ENCODE measurements at regions not wholly inside any gene's neighbourhood (a gene's known extent, or its start where the extent isn't known, plus 50 kb on each side); places are given as distances from the start of the nearest gene placed in this dataset.
A peak's percentile ranks its signal among the peaks of the same experiment; 100 is the strongest.
"Not testable (repeated sequence)": the region's sequence is repeated elsewhere in the genome, so short reads cannot be mapped to it uniquely, and the experiment has no call there.

GRCh38 chr5:12557012-12557411 lies 652.8 kb upstream of the CTNND2 start:
- Histone ChIP-seq H3K4me2 (no peak overlapping the region), H3K4me3 (no peak overlapping the region), H3K9me3 (ENCODE audit: low read depth) (peaks cover 1% of the 10 kb centered on the region), H3K9ac (no peak overlapping the region), H3F3A (ENCODE audit: low read depth) (no peaks in the 10 kb centered on the region), H2AFZ (replicated peaks) (no peak overlapping the region), H4K20me1 (ENCODE audit: low read depth) (no peaks in the 10 kb centered on the region), H3K27ac (no peak overlapping the region), H3K79me2 (ENCODE audit: low read depth) (no peaks in the 10 kb centered on the region), H3K4me1 (no peaks in the 10 kb centered on the region), H3K27me3 (no peaks in the 10 kb centered on the region), H3K36me3 (no peaks in the 10 kb centered on the region)
- no peak for TF ChIP-seq EZH2phosphoT487 (IDR thresholded peaks at IDR 0.05)
- TF ChIP-seq EZH2 (IDR thresholded peaks at IDR 0.05), result no peak
- no peak for TF ChIP-seq CTCF (IDR thresholded peaks at IDR 0.05)
- H3K27ac Mint-ChIP-seq, result no peak overlapping the region
- no peaks in the 10 kb centered on the region for H3K27me3 Mint-ChIP-seq (ENCODE audit: insufficient read depth, low read depth)
- H3K9me3 Mint-ChIP-seq, result no peaks in the 10 kb centered on the region
- no peaks in the 10 kb centered on the region for H3K36me3 Mint-ChIP-seq
- no peak for DNase-seq (ENCODE audit: low spot score)
- no peak overlapping the region for H3K4me3 Mint-ChIP-seq
- no peaks in the 10 kb centered on the region for H3K4me1 Mint-ChIP-seq

GRCh38 chr5:12526113-12526512 lies 621.9 kb upstream of the CTNND2 start:
- H3K4me1 Mint-ChIP-seq, result no peaks in the 10 kb centered on the region
- TF ChIP-seq EZH2 (IDR thresholded peaks at IDR 0.05), result no peak
- TF ChIP-seq EZH2phosphoT487 (IDR thresholded peaks at IDR 0.05), result no peak
- no peak for TF ChIP-seq CTCF (IDR thresholded peaks at IDR 0.05)
- Histone ChIP-seq H3K4me2 (no peak overlapping the region), H3K4me1 (no peaks in the 10 kb centered on the region), H3K9me3 (ENCODE audit: low read depth) (no peaks in the 10 kb centered on the region), H3K4me3 (no peak overlapping the region), H3K36me3 (no peaks in the 10 kb centered on the region), H3K9ac (no peak overlapping the region), H3F3A (ENCODE audit: low read depth) (no peaks in the 10 kb centered on the region), H4K20me1 (ENCODE audit: low read depth) (no peaks in the 10 kb centered on the region), H2AFZ (replicated peaks) (no peak overlapping the region), H3K27ac (no peak overlapping the region), H3K79me2 (ENCODE audit: low read depth) (no peaks in the 10 kb centered on the region), H3K27me3 (no peaks in the 10 kb centered on the region)
- H3K9me3 Mint-ChIP-seq, result no peaks in the 10 kb centered on the region
- H3K36me3 Mint-ChIP-seq, result no peaks in the 10 kb centered on the region
- H3K27ac Mint-ChIP-seq, result no peak overlapping the region
- H3K4me3 Mint-ChIP-seq, result no peak overlapping the region
- no peaks in the 10 kb centered on the region for H3K27me3 Mint-ChIP-seq (ENCODE audit: insufficient read depth, low read depth)
- no peak for DNase-seq (ENCODE audit: low spot score)

GRCh38 chr5:12522116-12522515 lies 617.9 kb upstream of the CTNND2 start:
- Mint-ChIP-seq H3K4me3 (no peak overlapping the region), H3K27ac (no peak overlapping the region), H3K36me3 (no peaks in the 10 kb centered on the region), H3K9me3 (no peaks in the 10 kb centered on the region), H3K27me3 (ENCODE audit: insufficient read depth, low read depth) (no peaks in the 10 kb centered on the region), H3K4me1 (no peaks in the 10 kb centered on the region)
- no peak overlapping the region for H3K9ac ChIP-seq
- H4K20me1 ChIP-seq (ENCODE audit: low read depth), result no peaks in the 10 kb centered on the region
- no peaks in the 10 kb centered on the region for H3K27me3 ChIP-seq
- H3K4me1 ChIP-seq, result no peaks in the 10 kb centered on the region
- TF ChIP-seq CTCF (IDR thresholded peaks at IDR 0.05) (no peak), EZH2 (IDR thresholded peaks at IDR 0.05) (no peak), EZH2phosphoT487 (IDR thresholded peaks at IDR 0.05) (no peak)
- no peak for DNase-seq (ENCODE audit: low spot score)
- H3K79me2 ChIP-seq (ENCODE audit: low read depth), result no peaks in the 10 kb centered on the region
- no peaks in the 10 kb centered on the region for H3K36me3 ChIP-seq
- no peak overlapping the region for H3K4me3 ChIP-seq
- no peaks in the 10 kb centered on the region for H3K9me3 ChIP-seq (ENCODE audit: low read depth)
- no peak overlapping the region for H3K4me2 ChIP-seq
- H3F3A ChIP-seq (ENCODE audit: low read depth), result no peaks in the 10 kb centered on the region
- H3K27ac ChIP-seq, result no peak overlapping the region
- no peak overlapping the region for H2AFZ ChIP-seq (replicated peaks)

- not testable (repeated sequence) for H3K27ac Mint-ChIP-seq; H4K20me1 ChIP-seq (ENCODE audit: low read depth); H3K79me2 ChIP-seq (ENCODE audit: low read depth); H3K36me3 ChIP-seq; H3K4me3 Mint-ChIP-seq; H3K9me3 Mint-ChIP-seq; H3K36me3 Mint-ChIP-seq; H3K27ac ChIP-seq; H3F3A ChIP-seq (ENCODE audit: low read depth); H2AFZ ChIP-seq (replicated peaks); H3K27me3 ChIP-seq; H3K4me1 Mint-ChIP-seq; H3K27me3 Mint-ChIP-seq (ENCODE audit: insufficient read depth, low read depth); H3K4me3 ChIP-seq; H3K9me3 ChIP-seq (ENCODE audit: low read depth); H3K9ac ChIP-seq; H3K4me2 ChIP-seq
- peaks cover 13% of the 10 kb centered on the region for H3K4me1 ChIP-seq
- peak; percentile 1 for DNase-seq (ENCODE audit: low spot score)
These were observed 600.7 kb upstream of the CTNND2 start for GRCh38 chr5:12504983-12505382.
